Stomach (tissue), 4 donors: ENCODE measurements at regions not wholly inside any gene's neighbourhood (a gene's known extent, or its start where the extent isn't known, plus 50 kb on each side); places are given as distances from the start of the nearest gene placed in this dataset.

ENCODE experiments used
- EP300 ChIP-seq: sonication (generic); formaldehyde crosslinking; IDR thresholded peaks from one replicate; pipeline ENCODE4 v1.6.1; 2017; ENCODE audit warnings: antibody characterized with exemption
- POLR2A ChIP-seq, 4 donors: fragments of 450-650 bp; IDR thresholded peaks; one replicate each; pipeline ENCODE4 v1.6.1; 2016; ENCODE audit warnings: antibody characterized with exemption in 4 of 4, control low read depth in 2 of 4, mild to moderate bottlenecking in 1 of 4, moderate library complexity in 1 of 4
- POLR2AphosphoS5 ChIP-seq, 3 donors: sonication (generic); formaldehyde crosslinking; IDR thresholded peaks; one replicate each; pipeline ENCODE4 v1.6.1; 2016; ENCODE audit warnings: antibody characterized with exemption in 3 of 3
- TF ChIP-seq, protein P1 (sequence below), 7 experiments: fragments of 450-650 bp in 4 of 7; fragments of 200-600 bp in 3 of 7; sonication (generic) in 3 of 7; IDR thresholded peaks; one replicate each; pipeline ENCODE4 v1.5.1; 2016 to 2019; ENCODE audit warnings: antibody characterized with exemption in 7 of 7, control low read depth in 2 of 7, mild to moderate bottlenecking in 1 of 7

DNA sequence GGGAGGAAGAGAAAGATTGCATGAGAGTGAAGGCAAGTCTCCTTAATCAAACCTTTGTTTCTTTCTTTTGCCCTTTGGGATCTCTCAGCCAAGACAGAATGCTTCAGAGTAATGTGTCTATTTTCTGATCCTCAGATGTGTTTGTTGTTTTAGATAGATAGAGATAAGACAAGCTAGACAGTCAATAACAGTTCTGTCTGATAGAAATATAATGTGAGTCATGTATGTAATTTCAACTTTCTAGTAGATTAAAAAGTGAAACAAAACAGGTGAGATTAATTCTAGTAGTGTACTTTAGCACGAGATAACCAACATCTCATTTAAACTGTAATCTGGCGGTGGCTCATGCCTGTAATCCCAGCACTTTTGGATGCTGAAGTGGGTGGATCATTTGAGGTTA is 159.2 kb downstream of the GATA3 start:
- TF ChIP-seq, protein P1, sequence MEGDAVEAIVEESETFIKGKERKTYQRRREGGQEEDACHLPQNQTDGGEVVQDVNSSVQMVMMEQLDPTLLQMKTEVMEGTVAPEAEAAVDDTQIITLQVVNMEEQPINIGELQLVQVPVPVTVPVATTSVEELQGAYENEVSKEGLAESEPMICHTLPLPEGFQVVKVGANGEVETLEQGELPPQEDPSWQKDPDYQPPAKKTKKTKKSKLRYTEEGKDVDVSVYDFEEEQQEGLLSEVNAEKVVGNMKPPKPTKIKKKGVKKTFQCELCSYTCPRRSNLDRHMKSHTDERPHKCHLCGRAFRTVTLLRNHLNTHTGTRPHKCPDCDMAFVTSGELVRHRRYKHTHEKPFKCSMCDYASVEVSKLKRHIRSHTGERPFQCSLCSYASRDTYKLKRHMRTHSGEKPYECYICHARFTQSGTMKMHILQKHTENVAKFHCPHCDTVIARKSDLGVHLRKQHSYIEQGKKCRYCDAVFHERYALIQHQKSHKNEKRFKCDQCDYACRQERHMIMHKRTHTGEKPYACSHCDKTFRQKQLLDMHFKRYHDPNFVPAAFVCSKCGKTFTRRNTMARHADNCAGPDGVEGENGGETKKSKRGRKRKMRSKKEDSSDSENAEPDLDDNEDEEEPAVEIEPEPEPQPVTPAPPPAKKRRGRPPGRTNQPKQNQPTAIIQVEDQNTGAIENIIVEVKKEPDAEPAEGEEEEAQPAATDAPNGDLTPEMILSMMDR (IDR thresholded peaks at IDR 0.05): no peak
- TF ChIP-seq POLR2AphosphoS5 (IDR thresholded peaks at IDR 0.05) (no peak), EP300 (no peak), POLR2A (IDR thresholded peaks at IDR 0.05) (no peak)
